Stomach smooth muscle (tissue), 2 donors: ENCODE measurements at regions not wholly inside any gene's neighbourhood (a gene's known extent, or its start where the extent isn't known, plus 50 kb on each side); places are given as distances from the start of the nearest gene placed in this dataset.
"Not testable (repeated sequence)": the region's sequence is repeated elsewhere in the genome, so short reads cannot be mapped to it uniquely, and the experiment has no call there.

Experiments
- H3K27ac ChIP-seq: one replicate; pipeline ENCODE4 v1.7.0; 2013; ENCODE audit warnings: mild to moderate bottlenecking, low read length, inconsistent platforms
- H3K27me3 ChIP-seq, 2 donors: one replicate each; pipeline ENCODE4 v1.7.0; 2013; ENCODE audit warnings: low read length in 2 of 2; ENCODE audit not compliant: insufficient read depth in 2 of 2, control insufficient read depth in 1 of 2
- H3K36me3 ChIP-seq, 2 donors: one replicate each; pipeline ENCODE4 v1.7.0; 2013; ENCODE audit warnings: low read length in 2 of 2; ENCODE audit not compliant: control insufficient read depth in 2 of 2, insufficient read depth in 2 of 2
- H3K4me1 ChIP-seq: one replicate; pipeline ENCODE4 v1.7.0; 2013; ENCODE audit warnings: low read length; ENCODE audit not compliant: control insufficient read depth, insufficient read depth
- H3K4me3 ChIP-seq, 2 donors: one replicate each; pipeline ENCODE4 v1.7.0; 2013; ENCODE audit warnings: low read length in 2 of 2
- H3K9ac ChIP-seq, 2 donors: one replicate each; pipeline ENCODE4 v1.7.0; 2013; ENCODE audit warnings: low read length in 2 of 2, mild to moderate bottlenecking in 1 of 2
- H3K9me3 ChIP-seq, 2 donors: one replicate each; pipeline ENCODE4 v1.7.0; 2013; ENCODE audit warnings: low read length in 2 of 2; ENCODE audit not compliant: control insufficient read depth in 2 of 2
- donor health status: healthy.
- donor health status: Pancreatic carcinoma.

DNA sequence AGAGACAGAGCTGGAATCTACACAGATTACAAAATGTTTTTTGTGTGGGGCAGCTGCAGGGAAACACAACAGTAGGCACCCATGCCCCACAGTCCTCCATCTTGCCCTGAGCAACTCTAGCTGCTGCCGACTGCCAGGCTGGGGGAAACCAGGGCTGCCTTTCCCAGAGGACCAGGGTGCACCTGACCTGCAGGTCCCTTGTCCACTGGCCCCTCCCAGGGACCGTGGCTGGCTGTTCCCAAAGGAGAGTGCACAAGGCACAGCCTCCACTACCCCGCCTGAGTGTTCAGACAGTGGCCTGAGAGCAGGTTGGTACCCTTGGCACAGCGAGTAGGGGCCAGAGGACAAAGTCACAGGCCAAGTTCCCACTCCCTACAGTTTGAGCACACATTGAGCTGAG, 181.8 kb downstream of the BARX2 start:
- Histone ChIP-seq H3K36me3 (no peaks in the 10 kb centered on the region), H3K4me1 (no peaks in the 10 kb centered on the region), H3K27me3 (no peaks in the 10 kb centered on the region), H3K9me3 (no peaks in the 10 kb centered on the region), H3K27ac (no peak overlapping the region), H3K9ac (no peak overlapping the region), H3K4me3 (no peak overlapping the region)

DNA sequence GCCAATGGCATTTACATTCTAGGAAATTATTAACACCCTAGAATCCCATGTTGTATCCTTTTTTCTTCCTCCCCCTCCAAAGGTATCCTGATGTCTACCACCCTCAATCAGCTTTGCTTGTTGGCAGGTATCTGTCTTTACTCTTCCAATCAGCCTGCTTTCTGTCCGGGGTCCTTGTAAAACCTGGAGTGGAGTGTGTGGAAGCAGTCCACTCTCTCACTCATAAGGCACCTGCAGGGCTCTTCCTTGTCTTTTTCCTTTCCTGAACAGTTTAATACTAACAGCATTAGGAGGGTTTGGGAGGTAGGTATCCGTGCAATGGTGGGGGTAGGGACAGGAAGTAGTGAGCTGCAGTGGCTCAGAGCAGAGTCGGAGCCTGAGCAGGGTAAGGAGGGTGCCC, 193.4 kb downstream of the BARX2 start:
- H3K36me3 ChIP-seq, result no peaks in the 10 kb centered on the region
- no peak overlapping the region for H3K9ac ChIP-seq
- H3K4me1 ChIP-seq, result no peaks in the 10 kb centered on the region
- peaks cover 4 to 19% of the 10 kb centered on the region in 2 donors for H3K9me3 ChIP-seq
- no peak overlapping the region for H3K27ac ChIP-seq
- H3K27me3 ChIP-seq, result no peaks in the 10 kb centered on the region
- no peak overlapping the region for H3K4me3 ChIP-seq

DNA sequence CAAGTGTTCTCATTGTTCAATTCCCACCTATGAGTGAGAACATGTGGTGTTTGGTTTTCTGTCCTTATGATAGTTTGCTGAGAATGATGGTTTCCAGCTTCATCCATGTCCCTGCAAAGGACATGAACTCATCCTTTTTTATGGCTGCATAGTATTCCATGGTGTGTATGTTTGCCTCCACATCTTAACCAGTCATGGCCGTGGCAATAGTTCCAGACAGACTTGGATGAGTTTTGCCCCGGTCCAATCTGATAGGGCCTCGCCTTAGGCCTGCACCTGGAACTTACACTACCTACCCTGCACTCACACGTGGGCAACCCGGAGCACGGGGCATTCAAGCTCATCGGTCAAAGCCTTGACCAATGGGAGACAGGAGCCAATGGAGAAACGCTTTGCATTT, 197.0 kb downstream of the BARX2 start:
- not testable (repeated sequence) for H3K9ac ChIP-seq, H3K27ac ChIP-seq, H3K4me1 ChIP-seq, H3K4me3 ChIP-seq, H3K27me3 ChIP-seq, H3K36me3 ChIP-seq
- H3K9me3 ChIP-seq, result peaks cover 7 to 23% of the 10 kb centered on the region in 2 donors

DNA sequence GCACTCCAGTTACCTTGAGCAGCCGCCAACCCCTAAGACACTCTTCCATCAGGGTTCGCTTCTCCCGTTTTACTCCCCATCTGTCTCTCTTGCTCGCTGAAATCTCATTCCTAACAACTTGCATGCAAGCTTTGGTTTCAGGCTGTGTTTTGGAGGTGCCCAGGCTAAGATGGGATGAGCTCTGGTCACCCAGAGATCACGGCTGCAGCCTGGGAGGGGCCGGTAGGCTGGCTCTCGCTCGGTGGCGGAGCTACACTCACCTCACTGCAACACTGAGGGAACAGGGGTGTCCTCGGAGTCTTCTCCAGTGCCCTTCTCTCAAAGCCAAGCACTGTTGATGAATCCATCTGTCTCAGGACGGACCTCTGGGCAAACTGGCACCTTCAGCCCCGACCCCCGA, 197.5 kb downstream of the BARX2 start:
- Histone ChIP-seq H3K36me3 (no peaks in the 10 kb centered on the region), H3K9ac (no peak overlapping the region), H3K4me1 (no peaks in the 10 kb centered on the region), H3K4me3 (no peak overlapping the region), H3K9me3 (peaks cover 7 to 23% of the 10 kb centered on the region in 2 donors), H3K27me3 (no peaks in the 10 kb centered on the region), H3K27ac (no peak overlapping the region)

DNA sequence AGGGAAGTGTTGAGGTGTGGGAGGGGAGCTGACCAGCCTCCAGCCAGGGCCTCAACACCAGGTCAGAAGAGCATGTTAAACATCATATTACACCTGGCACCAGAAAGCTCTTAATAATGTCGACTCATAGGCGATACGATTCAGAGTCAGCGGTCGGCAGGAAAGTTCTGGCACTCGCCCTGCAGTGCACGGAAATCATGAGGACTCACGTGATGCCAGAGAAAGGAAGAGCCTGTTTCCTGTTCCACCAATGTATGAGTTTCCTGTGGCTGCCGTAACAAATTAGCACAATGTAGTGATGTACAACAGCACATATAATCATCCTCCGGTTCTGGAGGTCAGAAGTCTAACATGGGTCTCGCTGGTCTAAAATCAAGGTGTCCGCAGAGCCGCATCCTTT, 198.8 kb downstream of the BARX2 start:
- Histone ChIP-seq H3K27me3 (no peaks in the 10 kb centered on the region), H3K36me3 (no peaks in the 10 kb centered on the region), H3K4me1 (no peaks in the 10 kb centered on the region), H3K27ac (no peak overlapping the region), H3K9ac (no peak overlapping the region), H3K9me3 (peaks cover 7 to 18% of the 10 kb centered on the region in 2 donors), H3K4me3 (no peak overlapping the region)

DNA sequence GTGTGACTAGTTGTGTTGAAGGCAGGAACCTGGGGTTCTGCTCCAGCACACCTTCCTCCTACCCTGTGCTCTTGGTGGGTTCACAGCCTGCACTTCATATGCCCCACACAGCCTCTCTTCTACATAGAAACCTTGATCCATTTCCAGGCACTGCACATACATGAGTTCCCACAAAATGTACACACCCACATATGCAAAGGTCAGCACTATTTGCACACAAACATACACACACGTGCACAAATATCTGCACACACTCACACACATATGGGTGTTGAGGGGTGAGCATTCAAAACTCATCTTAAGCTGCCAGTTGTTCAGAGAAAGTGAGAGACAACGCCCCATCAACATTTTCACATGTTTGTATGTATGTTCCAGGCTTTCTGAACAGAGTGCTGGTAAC, 201.0 kb downstream of the BARX2 start:
- no peaks in the 10 kb centered on the region for H3K27me3 ChIP-seq
- no peak overlapping the region for H3K27ac ChIP-seq
- H3K9me3 ChIP-seq, result peaks cover 3 to 14% of the 10 kb centered on the region in 2 donors
- no peaks in the 10 kb centered on the region for H3K4me1 ChIP-seq
- H3K9ac ChIP-seq, result no peak overlapping the region
- no peak overlapping the region for H3K4me3 ChIP-seq
- H3K36me3 ChIP-seq, result no peaks in the 10 kb centered on the region

DNA sequence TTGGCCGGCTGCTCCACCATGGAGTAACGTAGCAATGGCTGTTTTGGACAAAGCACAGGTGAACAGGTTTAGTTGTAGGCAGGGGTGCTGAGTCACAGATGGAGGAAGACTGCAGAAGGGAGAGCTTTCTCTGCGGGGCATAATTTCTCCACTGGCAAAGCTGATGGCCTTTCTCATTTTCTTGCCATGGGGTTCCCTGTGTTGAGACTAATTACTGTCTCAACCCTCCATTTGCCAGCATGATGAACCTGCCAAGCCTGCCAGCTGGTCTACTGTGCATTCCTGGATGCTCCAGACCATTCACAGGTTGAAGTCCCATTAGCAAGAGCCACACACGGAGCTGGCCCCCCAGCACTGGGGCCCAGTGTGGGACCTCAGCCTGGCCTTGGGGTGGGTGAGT, 202.4 kb downstream of the BARX2 start:
- no peaks in the 10 kb centered on the region for H3K27me3 ChIP-seq
- H3K9me3 ChIP-seq, result peaks cover 3 to 10% of the 10 kb centered on the region in 2 donors
- H3K36me3 ChIP-seq, result no peaks in the 10 kb centered on the region
- no peak overlapping the region for H3K9ac ChIP-seq
- H3K27ac ChIP-seq, result no peak overlapping the region
- no peak overlapping the region for H3K4me3 ChIP-seq
- H3K4me1 ChIP-seq, result no peaks in the 10 kb centered on the region

DNA sequence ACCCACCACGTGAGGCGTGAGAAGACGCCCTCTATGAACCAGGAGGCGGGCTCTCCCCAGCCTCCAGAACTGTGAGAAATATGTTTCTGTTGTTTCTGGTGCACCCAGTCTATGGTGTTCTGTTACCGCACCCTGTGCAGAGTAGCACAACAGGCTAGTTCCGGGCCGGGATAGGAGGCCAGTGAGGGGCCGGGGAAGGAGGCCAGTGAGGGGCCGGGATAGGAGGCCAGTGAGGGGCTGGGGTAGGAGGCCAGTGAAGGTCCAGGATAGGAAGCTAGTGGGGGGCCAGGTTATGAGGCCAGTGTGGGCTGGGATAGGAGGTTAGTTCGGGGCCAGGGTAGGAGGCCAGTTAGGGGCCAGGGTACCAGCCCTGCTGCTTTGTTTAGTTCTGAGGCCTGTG, 204.6 kb downstream of the BARX2 start:
- H3K9me3 ChIP-seq, result peaks cover 2 to 3% of the 10 kb centered on the region in 2 donors
- no peak overlapping the region for H3K4me3 ChIP-seq
- no peaks in the 10 kb centered on the region for H3K27me3 ChIP-seq

DNA sequence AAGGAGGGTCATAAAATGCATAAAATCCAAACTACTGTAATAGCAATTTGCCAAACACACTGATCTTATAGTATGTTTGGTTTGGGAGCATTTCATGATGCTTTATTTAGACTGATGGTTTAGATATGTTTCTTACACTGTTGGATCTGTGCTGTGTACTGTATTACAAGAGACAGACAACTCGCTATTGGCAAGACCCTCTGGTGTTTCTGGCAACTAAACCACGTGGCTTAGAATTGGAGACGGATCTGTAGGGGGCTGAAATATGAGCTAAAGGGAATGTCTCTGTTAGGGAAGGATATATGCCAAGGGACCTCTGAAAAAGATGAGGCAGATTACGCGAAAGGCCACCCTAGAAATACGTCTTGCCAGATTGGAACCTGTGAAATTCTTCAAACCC, 208.7 kb downstream of the BARX2 start:
- H3K36me3 ChIP-seq, result no peaks in the 10 kb centered on the region
- H3K4me3 ChIP-seq, result no peak overlapping the region
- H3K27me3 ChIP-seq, result no peaks in the 10 kb centered on the region
- H3K4me1 ChIP-seq, result no peaks in the 10 kb centered on the region
- no peak overlapping the region for H3K27ac ChIP-seq
- H3K9me3 ChIP-seq, result no peaks in the 10 kb centered on the region
- H3K9ac ChIP-seq, result no peak overlapping the region

More for the DNA sequence above, 204.6 kb downstream of the BARX2 start:
- H3K36me3 ChIP-seq, result no peaks in the 10 kb centered on the region
- H3K27ac ChIP-seq, result no peak overlapping the region
- no peak overlapping the region for H3K9ac ChIP-seq
- no peaks in the 10 kb centered on the region for H3K4me1 ChIP-seq

DNA sequence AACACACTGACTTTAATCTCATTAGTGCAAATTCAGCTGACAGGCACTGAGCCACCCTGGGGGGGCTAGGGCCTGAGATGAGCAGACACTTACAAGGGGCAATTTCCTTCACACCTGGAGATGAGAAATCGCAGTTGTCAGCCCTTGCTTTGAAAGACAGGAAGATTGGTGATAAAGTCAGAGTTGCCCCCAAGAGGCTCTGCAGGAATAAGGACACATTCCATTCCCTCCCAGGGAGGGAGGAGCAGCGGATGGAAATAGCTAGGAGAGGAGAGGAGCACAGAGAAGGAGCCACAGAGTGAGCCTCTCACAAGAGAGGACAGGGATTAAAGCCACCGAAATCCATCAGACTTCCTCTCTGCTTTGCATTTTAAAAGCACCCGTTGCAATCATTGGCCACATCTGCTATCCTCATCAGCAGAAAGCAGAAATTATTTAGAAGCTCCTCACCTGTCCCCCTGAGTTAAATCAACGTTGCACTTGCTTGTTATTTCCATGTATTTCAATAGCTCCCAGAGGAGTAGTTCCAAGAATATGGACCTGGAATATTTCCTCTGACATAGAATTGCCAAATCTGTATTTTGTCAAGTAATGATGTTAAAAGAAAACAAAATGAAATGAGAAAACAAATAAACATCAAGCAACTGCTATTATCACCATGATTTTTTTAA, 213.7 kb downstream of the BARX2 start:
- Histone ChIP-seq H3K4me1 (peaks cover 3% of the 10 kb centered on the region), H3K9ac (no peak overlapping the region), H3K27me3 (no peaks in the 10 kb centered on the region), H3K36me3 (no peaks in the 10 kb centered on the region), H3K27ac (no peak overlapping the region), H3K4me3 (no peak overlapping the region), H3K9me3 (no peaks in the 10 kb centered on the region)

DNA sequence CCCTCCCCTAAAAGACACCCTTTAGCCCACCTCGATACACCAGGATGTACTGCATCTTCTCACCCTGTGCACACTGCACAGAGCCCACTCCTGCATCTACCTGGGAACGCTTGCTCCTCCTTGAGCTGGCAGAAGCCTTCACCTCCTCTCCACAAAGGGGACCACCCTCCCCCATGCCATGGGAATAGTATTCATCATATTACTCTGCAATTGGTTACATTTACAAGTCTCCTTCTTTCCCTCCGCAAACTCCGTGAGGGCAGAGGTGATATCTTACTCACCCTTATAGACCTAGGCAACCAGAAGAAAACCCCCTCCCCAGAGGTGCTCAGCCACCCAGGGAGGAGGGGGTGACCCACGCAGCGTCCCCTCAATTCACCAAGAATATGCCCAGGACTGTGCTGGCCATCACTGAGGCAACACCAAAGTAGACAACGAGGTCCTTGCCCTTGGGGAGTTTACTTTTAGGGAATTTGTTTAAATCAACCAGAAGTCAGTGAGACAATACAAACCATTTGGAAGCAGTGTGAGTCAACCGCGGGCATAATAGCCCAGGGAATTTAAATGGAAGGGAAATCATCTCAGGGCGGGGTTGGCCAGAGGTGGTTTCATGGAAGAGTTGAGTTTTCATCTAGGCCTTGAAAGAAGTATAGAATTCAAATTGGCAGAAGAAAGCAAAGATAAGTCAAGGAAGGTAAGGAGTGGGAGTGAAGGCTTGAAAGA, 214.5 kb downstream of the BARX2 start:
- no peaks in the 10 kb centered on the region for H3K36me3 ChIP-seq
- no peak overlapping the region for H3K27ac ChIP-seq
- no peak overlapping the region for H3K9ac ChIP-seq
- peaks cover 3% of the 10 kb centered on the region for H3K4me1 ChIP-seq
- no peaks in the 10 kb centered on the region for H3K27me3 ChIP-seq
- no peaks in the 10 kb centered on the region for H3K9me3 ChIP-seq
- H3K4me3 ChIP-seq, result no peak overlapping the region
